Suppressor macrophage (primary cell): ENCODE measurements at regions not wholly inside any gene's neighbourhood (a gene's known extent, or its start where the extent isn't known, plus 50 kb on each side); places are given as distances from the start of the nearest gene placed in this dataset.
A peak's percentile ranks its signal among the peaks of the same experiment; 100 is the strongest.
"Not testable (repeated sequence)": the region's sequence is repeated elsewhere in the genome, so short reads cannot be mapped to it uniquely, and the experiment has no call there.

Experiments
- DNase-seq, 4 experiments: peaks; one replicate each; pipeline ENCODE4 v3.0.0-alpha.2; 2020 to 2022

GRCh38 chr7:113298501-113298900, 180.1 kb upstream of the SMIM30 start:
- DNase-seq, result no peak

GRCh38 chr7:113294750-113295149, 176.4 kb upstream of the SMIM30 start:
- no peak for DNase-seq

GRCh38 chr7:113292105-113292504, 173.8 kb upstream of the SMIM30 start:
- DNase-seq, result no peak

GRCh38 chr7:113291058-113291457, 172.7 kb upstream of the SMIM30 start:
- DNase-seq, result no peak

GRCh38 chr7:113289140-113289740, 170.9 kb upstream of the SMIM30 start:
- DNase-seq, result peak; percentile 2 to 27 (median 16)

- no peak for DNase-seq
Measured at GRCh38 chr7:113285411-113285810, 167.1 kb upstream of the SMIM30 start.

- no peak for DNase-seq
Measured at GRCh38 chr7:113283861-113284260, 165.5 kb upstream of the SMIM30 start.

- no peak for DNase-seq
Measured at GRCh38 chr7:113282875-113283274, 164.5 kb upstream of the SMIM30 start.

GRCh38 chr7:113281223-113281622, 162.9 kb upstream of the SMIM30 start:
- DNase-seq, result no peak

- DNase-seq, result no peak
Measured at GRCh38 chr7:113279256-113279655, 160.9 kb upstream of the SMIM30 start.

- no peak for DNase-seq
Measured at GRCh38 chr7:113270790-113271189, 152.4 kb upstream of the SMIM30 start.

GRCh38 chr7:113269592-113269991, 151.2 kb upstream of the SMIM30 start:
- not testable (repeated sequence) for DNase-seq

GRCh38 chr7:113268757-113269156, 150.4 kb upstream of the SMIM30 start:
- DNase-seq, result no peak

- no peak for DNase-seq
Measured at GRCh38 chr7:113267885-113268284, 149.5 kb upstream of the SMIM30 start.

- DNase-seq, result no peak
Measured at GRCh38 chr7:113267271-113267670, 148.9 kb upstream of the SMIM30 start.

- DNase-seq, result no peak
Measured at GRCh38 chr7:113263749-113264148, 145.4 kb upstream of the SMIM30 start.

- not testable (repeated sequence) for DNase-seq
Measured at GRCh38 chr7:113263215-113263742, 144.9 kb upstream of the SMIM30 start.

GRCh38 chr7:113256883-113257531, 138.7 kb upstream of the SMIM30 start:
- no peak for DNase-seq

- DNase-seq, result no peak
Measured at GRCh38 chr7:113247198-113247597, 128.8 kb upstream of the SMIM30 start.

GRCh38 chr7:113246738-113247137, 128.4 kb upstream of the SMIM30 start:
- no peak for DNase-seq

GRCh38 chr7:113232885-113233284, 114.5 kb upstream of the SMIM30 start:
- DNase-seq, result no peak

- no peak for DNase-seq
Measured at GRCh38 chr7:113230691-113231090, 112.3 kb upstream of the SMIM30 start.

- DNase-seq, result no peak
Measured at GRCh38 chr7:113217314-113217713, 99.0 kb upstream of the SMIM30 start.

- DNase-seq, result no peak
Measured at GRCh38 chr7:113216038-113216437, 97.7 kb upstream of the SMIM30 start.
